ENCODE measurements at regions not wholly inside any gene's neighbourhood (a gene's known extent, or its start where the extent isn't known, plus 50 kb on each side); places are given as distances from the start of the nearest gene placed in this dataset.

- TF ChIP-seq POLR2A (IDR thresholded peaks at IDR 0.05; ENCODE audit: low read depth, low read length) (peak; percentile 33), TAF1 (IDR thresholded peaks at IDR 0.05; ENCODE audit: low read depth, low read length) (0 out of 2 replicates have a peak, but pooled peaks have one; percentile 51), POLR2AphosphoS5 (IDR thresholded peaks at IDR 0.05; ENCODE audit: low read depth, low read length) (peak; percentile 34; the same call in 1 of the 2 replicates)
These were observed 91.1 kb upstream of the BTN3A2 start for GRCh38 chr6:26273673-26274588.

Measured in GM12891 (cell line).